ENCODE measurements at regions not wholly inside any gene's neighbourhood (a gene's known extent, or its start where the extent isn't known, plus 50 kb on each side); places are given as distances from the start of the nearest gene placed in this dataset.

- Histone ChIP-seq H3K4me3 (ENCODE audit: insufficient read depth, low read depth, low read length) (no peak overlapping the region), H3K4me1 (ENCODE audit: control insufficient read depth, insufficient read depth, low read length) (peaks cover 5% of the 10 kb centered on the region; the same call in 1 of the 2 replicates), H2AK9ac (replicated peaks; ENCODE audit: low read depth, low read length, poor library complexity) (no peak overlapping the region), H4K8ac (ENCODE audit: low read depth in 2 of 2, low read length in 2 of 2) (no peak overlapping the region), H3K4ac (ENCODE audit: low read depth, low read length) (no peak overlapping the region), H3K36me3 (ENCODE audit: control insufficient read depth, insufficient read depth, low read length) (no peaks in the 10 kb centered on the region), H4K5ac (ENCODE audit: low read depth, low read length) (no peak overlapping the region), H4K91ac (ENCODE audit: insufficient read depth, low read depth, low read length) (no peak overlapping the region), H3K23ac (ENCODE audit: low read depth, low read length) (no peak overlapping the region), H3K18ac (ENCODE audit: low read depth, low read length) (no peak overlapping the region), H2AFZ (replicated peaks; ENCODE audit: low read length, poor library complexity) (no peak overlapping the region), H3K27ac (ENCODE audit: insufficient read depth, low read length) (no peak overlapping the region), H3K14ac (replicated peaks; ENCODE audit: low read depth, low read length) (no peak overlapping the region), H4K20me1 (ENCODE audit: insufficient read depth, low read length) (no peaks in the 10 kb centered on the region), H2BK5ac (ENCODE audit: low read depth, low read length, poor library complexity, severe bottlenecking) (no peak overlapping the region), H3K4me2 (ENCODE audit: low read depth, low read length) (no peak overlapping the region), H2BK15ac (ENCODE audit: low read depth, low read length) (no peak overlapping the region), H2AK5ac (ENCODE audit: low read depth, low read length) (no peak overlapping the region), H3K9me1 (ENCODE audit: insufficient read depth, low read length) (no peaks in the 10 kb centered on the region), H3K79me1 (ENCODE audit: low read depth in 1 of 2, low read length in 2 of 2) (no peaks in the 10 kb centered on the region), H3K9ac (ENCODE audit: low read depth, low read length) (no peak overlapping the region), H2BK20ac (ENCODE audit: low read depth, low read length) (no peak overlapping the region), H3K27me3 (ENCODE audit: control insufficient read depth, insufficient read depth, low read length) (no peaks in the 10 kb centered on the region), H3K9me3 (ENCODE audit: control insufficient read depth, insufficient read depth, low read length) (peaks cover 2% of the 10 kb centered on the region; the same call in 1 of the 2 replicates), H3K56ac (ENCODE audit: extremely low read depth, insufficient read depth, low read length) (no peak overlapping the region), H2BK120ac (ENCODE audit: low read depth, low read length) (no peak overlapping the region)
- no peak for ATAC-seq (ENCODE audit: low read depth)
- TF ChIP-seq CTCF (conservative IDR thresholded peaks at IDR 0.05; ENCODE audit: low read depth, low read length) (no peak), ELK1 (IDR thresholded peaks at IDR 0.05; ENCODE audit: borderline replicate concordance, low read depth, low read length) (no peak), POLR2A (IDR thresholded peaks at IDR 0.05; ENCODE audit: low read depth, low read length) (no peak), MAZ (IDR thresholded peaks at IDR 0.05; ENCODE audit: borderline replicate concordance, low read depth, low read length) (no peak), RCOR1 (IDR thresholded peaks at IDR 0.05; ENCODE audit: insufficient replicate concordance, low read length) (no peak), NFE2L2 (IDR thresholded peaks at IDR 0.05; ENCODE audit: low read depth, low read length) (no peak), SMC3 (IDR thresholded peaks at IDR 0.05; ENCODE audit: low read depth, low read length) (no peak), RAD21 (IDR thresholded peaks at IDR 0.05; ENCODE audit: low read length) (no peak), FOS (IDR thresholded peaks at IDR 0.05; ENCODE audit: low read depth, low read length) (no peak), CEBPB (IDR thresholded peaks at IDR 0.05; ENCODE audit: low read depth, low read length) (no peak)
- no TSS peak for BruUV-seq (replicated peaks)
- DNase-seq: no peak
- ChIA-PET POLR2A (ENCODE audit: unreplicated experiment) (no interaction called here), CTCF (interaction anchor here (0.7 kb wide), 1 partner anchor 15 kb away, joined by 3 read pairs; no protein-coding TSS in a partner anchor)
- dilution Hi-C loops (cut with HindIII; ENCODE audit: low sequenced_read_pairs, unreplicated experiment): no loop called here
- intact Hi-C loops (cut with micrococcal nuclease): no loop called here
- in situ Hi-C loops (cut with MboI; ENCODE audit: low sequenced_read_pairs): loop anchor here (25.0 kb wide), 1 partner anchor 400 kb away; the partner anchor contains the start of gene KLF4
These were observed 397.3 kb upstream of the KLF4 start for GRCh38 chr9:107886826-107887225.
